ENCODE measurements at regions not wholly inside any gene's neighbourhood (a gene's known extent, or its start where the extent isn't known, plus 50 kb on each side); places are given as distances from the start of the nearest gene placed in this dataset.

DNA sequence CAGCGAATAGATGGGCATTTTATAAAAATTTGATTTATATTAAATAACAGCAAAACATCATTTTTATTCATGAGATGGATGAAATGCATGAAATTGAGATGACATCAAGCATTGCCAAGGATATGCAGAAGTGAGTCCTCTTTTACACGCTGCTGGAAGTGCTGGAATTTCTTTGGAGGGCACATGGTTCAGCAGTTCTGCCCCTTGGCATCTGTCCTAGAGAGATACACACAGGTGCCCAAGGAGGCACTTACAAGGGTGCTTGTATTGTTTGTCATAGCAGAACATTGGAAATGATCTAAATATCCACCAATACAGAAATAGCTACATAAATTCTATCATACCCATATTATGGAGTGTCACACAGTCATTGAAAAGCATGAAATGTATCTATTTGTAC is 441.1 kb upstream of the TMPO start:
- DNase-seq = no peak

DNA sequence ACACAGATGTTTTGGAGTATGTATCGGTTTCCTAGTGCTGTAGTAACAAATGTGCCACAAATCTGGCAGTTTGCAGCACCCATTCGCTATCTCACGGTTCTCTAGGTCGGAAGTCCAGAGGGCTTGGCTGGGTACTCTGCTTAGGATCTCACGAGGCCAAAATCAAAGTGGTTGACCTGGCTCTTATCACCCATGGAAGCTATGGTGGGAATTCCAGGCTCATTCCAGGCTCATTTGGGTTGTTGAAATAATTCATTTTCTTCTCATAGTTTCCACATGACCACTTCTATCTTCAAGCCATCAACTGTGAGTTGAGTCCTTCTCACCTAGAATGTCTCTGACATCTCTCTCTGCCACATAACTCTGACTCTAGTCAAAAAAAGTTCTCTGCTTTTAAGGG is 431.0 kb upstream of the TMPO start:
- DNase-seq = no peak

DNA sequence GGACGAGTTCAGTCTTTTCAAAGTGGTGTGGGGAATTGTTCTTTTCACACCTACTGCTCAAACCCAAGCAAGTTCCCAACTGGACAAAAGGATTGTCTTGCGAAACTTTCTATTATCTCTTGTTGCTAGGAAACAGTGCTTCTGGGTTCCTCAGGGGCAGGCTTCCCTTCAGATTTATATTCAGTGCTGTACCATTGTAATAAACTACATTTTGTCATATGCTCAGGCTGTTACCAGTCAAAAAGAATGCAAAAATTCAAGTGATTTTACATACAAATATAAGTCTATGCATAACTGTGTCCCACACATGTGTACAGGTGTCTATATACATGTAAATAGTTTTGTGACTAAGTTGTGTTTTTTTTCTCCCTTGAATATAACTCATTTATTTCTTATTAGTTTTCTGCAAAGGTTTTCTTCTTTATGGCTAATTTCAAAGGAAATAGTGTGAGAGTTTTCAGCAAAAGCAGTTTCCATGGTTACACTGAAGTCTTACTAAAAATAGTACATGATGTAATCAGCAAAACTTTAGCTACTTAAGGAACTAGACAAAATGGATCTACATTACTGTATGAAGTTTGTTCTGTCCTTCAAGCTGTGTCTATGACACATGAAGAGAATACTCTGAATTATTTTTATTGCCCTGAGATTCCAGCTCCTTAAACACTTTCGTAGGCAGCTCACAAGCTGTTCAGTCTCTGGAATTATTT is 430.2 kb upstream of the TMPO start:
- no peak for DNase-seq

DNA sequence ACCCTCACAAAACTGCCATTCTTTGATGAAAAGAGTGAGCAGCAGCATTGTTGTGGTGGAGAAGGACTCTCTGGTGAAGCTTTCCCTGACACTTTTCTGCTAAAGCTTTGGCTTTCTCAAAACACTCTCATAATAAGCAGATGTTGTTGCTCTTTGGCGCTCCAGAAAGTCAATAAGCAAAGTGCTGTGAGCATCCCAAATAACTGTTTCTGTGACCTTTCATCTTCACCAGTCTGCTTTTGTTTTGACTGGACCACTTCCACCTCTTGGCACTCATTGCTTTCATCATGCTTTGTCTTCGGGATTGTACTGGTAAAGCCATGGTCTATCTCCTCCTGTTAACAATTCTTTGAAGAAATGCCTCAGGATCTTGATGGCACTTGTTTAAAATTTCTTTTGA is 424.7 kb upstream of the TMPO start:
- DNase-seq = no peak

DNA sequence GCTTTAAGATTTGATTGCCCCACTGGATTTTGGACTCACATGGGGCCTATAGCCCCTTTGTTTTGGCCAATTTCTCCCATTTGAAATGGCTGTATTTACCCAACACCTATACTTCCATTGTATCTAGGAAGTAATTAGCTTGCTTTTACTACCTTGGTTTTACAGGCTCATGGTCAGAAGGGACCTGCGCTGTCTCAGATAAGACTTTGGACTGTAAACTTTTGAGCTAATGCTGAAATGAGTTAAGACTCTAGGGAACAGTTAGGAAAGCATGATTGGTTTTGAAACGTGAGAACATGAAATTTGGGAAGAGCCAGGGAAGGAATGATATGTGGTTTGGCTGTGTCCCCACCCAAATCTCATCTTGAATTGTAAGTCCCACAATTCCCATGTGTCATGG is 419.0 kb upstream of the TMPO start:
- no peak for DNase-seq

DNA sequence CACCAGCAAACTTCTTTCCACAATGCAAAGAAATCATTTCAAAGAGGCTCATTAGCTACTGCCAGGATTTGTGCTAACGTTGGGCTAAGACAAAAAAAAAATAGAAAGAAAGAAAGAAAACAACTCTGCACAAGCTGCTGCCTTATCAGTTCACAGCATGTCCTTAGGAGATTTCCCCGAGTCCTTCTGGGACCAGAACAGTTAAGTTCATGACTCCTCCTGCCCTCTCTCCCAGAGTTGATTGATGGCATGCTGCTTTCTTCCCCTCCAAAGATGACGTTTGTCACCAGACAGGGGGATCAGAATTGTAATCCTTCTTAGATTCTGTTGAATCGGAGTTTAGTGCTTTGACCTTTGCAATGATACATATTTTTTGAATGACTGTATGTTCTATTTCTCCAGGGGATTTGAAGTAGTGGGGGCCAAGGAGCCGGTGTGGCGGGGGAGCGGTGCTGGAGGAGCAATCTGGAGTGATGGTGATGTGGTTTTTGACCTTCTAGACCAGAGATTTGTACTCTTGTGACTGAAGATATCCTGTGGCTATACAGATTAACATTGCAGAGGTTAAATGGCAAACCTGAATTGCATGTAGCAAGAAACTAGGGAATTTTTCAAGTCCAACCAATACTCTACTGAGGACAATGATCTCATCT is 409.2 kb upstream of the TMPO start:
- no peak for DNase-seq

DNA sequence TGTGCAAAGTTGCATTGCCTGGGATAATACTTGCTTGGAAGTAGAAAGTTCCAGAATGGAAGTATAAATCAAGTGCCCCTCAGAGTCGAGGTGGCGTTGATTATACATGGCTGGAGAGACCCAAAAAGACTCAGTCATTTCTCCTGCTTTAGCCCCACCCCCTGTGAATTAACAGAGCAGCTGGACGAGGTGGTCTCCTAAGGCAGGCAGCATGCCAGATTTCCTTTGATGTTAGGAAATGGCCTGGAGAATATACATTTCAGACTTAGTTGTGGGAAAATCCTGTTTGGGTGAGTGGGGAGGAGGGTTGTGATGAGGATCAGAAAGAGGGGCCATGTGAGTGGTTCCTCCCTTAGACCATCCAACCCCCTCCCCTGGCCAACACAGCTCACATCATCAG is 406.1 kb upstream of the TMPO start:
- peak; percentile 48 for DNase-seq

DNA sequence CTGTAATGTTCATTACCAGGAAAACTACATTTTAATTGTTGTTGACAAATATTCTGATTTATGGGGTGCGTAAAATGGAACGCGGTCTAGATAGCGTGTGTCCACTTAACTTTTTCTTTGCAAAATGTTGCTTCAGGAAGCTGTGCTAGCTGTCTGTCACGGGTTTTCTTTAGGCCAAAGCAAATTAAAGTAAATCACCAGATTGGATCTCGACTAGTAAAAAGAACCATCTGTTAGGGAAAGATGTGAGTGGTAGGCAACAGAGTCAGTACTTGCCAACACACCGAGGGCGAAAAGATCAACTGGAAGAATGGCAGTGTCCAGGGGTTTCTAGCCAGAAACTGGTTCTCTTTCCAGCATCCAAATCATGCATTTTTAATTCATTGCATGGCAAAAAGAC is 404.9 kb upstream of the TMPO start:
- peak; percentile 84 for DNase-seq

DNA sequence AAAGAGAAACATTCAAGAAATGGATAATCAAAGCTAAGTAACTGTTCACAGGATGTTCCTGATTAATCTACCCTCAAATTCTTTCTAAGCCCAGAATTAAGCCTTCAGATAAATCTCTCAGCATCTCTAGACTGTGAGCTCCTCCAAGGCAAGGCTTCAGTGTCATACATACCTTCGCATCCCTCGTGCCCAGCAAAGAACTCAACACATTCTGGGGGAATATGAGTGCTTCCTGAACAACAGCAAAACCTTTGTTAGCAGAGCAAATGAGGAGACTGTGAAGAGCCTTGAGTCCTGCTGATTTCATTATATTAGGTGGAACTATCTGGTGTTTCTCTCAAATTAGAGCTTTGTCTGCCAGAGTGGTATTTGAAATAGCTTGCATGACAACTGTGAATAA is 401.8 kb upstream of the TMPO start:
- no peak for DNase-seq

DNA sequence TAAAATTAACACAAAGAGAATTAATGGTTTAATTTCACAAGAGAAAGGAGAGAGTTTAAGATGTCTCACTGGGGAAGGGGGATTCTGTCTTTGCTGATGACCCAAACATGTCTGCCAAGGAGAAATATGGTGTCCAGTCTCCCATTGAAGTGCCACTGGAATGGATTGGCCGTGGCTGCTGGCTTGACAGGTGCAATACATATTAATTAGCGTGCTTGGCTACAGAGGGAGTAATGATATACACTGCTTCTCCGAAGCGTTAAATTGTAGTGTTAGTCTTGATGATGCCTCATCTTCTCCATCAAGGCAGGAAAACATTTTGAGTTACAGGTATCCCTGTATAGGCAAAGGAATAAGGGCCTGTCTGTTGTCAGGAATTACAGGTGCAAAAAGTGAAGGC is 393.4 kb upstream of the TMPO start:
- no peak for DNase-seq

DNA sequence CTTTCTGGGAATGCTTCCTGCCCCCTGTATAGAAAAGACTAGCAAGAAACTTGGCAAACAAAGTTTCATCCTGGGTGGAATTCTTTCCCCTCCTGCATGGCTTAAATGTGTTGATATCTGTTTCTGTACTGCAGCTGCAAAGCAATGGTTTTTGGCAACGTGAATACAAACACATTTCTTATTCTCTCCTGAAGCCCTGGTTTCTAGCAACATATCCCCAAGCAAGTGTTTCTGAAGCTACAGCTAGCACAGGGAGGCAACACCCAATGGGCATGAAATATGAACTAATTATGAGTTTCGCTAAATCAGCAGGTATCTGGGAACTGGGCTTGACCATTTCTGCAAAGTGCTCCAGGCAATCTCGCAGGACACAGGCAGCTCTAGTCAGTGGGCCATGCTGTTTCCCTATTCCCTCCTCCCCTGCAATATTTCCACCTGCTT is 392.3 kb upstream of the TMPO start:
- DNase-seq = no peak

DNA sequence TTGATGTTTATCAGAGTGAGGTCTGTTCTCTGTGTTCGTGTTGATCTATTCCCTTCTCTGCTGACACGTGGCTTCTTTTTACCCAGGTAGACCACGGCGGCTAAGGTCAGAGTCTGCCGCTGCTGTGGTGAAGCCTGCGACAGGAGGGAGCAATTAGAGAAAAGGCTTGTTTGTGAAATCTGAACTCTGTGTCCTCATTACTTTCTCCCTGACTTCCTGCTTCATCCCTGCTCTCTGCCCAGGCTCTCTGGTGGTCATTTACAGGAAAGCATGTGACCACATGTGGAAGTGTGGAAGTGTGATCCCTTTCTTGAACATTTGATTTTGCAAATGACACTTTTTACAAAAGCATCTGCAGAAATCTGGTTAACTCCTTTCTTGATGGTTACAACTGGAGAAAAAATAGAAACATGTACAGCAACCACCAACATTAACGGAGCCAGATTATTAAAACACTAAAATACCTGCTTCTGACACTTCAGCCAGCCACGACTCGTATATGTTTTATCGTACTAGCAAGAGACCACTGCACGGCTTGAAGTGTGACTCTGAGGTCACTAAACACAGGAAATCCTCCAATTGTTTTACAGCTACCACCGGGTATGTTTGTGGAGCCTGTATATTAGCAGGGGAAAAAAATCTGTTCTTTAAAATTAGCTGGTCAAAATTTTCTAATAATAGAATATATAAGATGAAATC is 388.6 kb upstream of the TMPO start:
- DNase-seq = no peak

DNA sequence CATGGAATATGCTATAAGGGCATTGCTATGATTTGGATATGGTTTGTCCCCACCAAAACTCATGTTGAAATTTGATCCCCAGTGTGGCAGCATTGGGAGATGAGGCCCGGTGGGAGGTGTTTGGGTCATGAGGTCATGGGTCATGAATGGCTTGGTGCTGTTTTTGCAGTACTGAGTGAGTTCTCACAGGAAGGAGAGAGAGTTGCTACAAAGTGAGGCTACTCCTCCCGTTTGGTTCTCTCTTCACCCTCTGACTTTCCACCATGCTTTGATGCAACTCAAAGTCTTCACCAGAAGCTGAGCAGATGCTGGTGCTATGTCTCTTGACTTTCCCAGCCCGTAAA is 388.1 kb upstream of the TMPO start:
- no peak for DNase-seq

DNA sequence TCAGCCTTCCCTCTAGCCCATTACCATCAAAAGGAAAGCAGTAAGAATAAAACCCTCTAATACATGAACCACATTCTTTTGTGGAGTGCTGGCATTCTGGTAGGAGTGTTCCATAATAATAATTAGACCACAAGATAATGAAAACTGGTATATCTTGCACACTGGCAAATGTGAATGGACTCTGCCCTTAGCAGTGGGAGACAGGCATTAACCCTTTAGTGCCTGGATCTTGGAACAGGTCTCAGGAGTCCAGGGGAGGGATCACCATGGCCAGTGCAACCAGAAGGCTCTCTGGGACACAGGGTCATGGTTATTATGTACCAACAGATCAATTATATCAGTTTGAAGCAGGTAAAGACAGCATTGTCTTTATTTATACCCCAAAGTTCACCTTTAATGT is 387.5 kb upstream of the TMPO start:
- DNase-seq = no peak

DNA sequence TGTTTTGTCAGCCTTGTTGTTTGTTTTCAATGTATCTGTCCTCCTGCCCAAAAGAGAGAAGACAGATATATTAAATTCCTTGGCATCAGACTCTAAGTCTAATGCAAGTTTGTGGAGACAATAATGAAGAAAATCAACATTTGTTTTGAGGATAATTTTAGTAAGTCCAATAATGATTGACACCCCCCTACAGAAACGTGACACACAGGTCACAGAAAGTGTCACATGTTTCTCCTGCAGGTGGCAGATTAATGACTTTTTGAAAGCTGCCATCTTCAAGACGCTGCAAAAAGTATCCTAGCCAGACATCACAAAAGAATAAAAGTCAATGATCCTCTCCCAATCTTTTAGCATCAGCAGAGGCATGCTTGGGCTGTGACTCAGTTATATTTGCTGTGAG is 378.8 kb upstream of the TMPO start:
- no peak for DNase-seq

DNA sequence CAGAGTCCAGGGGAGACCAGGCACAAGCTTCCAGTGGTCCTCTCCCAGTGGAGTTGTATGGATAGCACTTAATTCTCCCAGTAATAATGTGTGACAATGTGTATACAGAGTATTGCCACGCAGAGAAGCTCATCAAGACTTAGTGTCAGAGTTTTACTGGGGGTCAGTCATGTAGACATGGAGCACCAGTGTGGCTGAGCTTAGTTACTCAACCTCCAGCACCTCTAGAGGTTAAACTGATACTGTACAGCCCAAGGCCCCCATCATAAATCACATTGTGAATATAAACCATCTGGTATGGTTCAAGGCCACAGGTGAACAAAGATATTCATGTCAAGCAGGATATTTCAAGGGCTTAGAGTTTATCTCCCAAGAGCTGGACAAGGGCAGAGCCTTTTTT is 378.1 kb upstream of the TMPO start:
- DNase-seq = no peak

DNA sequence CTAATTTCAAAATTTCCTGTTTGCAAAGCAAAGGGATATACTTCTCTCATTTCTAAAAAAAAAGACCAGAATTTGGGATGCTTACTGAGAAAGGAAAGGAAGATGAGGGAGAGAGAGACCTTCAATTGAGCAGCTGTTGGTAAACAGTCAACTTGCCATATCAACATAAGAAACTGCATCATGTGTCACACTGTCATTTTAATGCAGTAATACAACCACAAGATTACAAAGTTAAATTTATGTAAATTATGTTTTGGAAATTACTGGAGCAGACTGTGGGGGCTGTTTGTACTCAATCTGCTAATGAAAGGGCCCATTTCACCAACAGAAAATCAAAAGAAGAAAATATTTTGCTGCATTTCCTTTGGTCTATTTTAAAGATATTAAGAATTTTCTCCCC is 370.4 kb upstream of the TMPO start:
- DNase-seq = no peak

DNA sequence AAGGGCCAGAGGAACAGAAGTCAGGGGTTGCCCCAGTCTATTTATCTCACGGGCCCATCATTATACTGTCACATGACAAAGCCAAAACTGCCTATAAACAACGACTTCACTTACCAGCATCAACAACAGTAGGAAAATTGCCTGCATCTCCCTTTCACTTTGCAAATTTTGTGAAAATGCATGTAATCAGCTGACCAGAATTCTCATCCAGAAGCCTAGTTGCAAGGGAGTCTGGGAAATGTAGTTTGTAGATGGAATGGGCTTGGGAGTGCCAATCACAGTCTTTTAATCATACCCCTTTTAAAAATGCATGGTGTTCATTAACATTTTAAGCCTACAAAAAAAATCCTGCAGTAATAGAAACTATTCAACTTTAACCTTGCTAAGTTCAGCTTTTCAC is 369.3 kb upstream of the TMPO start:
- DNase-seq = no peak

DNA sequence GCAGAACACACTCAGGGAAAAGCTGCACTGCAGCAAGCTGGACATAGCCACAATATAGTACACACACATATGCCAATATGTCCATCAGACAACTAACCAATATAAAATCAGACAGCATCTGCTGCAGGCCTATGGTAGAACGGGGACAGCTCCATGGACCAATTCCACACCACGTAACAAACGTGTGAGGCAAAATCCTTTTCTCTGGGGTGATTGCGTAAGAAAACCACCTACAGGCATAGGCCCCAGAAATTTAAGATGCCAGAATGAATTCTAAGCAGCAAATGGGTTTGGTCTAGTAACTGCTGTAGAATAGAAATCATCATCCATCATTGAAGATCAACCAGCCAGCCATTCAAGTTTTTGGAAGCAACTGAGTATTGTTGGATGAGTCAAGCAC is 368.9 kb upstream of the TMPO start:
- DNase-seq = no peak

DNA sequence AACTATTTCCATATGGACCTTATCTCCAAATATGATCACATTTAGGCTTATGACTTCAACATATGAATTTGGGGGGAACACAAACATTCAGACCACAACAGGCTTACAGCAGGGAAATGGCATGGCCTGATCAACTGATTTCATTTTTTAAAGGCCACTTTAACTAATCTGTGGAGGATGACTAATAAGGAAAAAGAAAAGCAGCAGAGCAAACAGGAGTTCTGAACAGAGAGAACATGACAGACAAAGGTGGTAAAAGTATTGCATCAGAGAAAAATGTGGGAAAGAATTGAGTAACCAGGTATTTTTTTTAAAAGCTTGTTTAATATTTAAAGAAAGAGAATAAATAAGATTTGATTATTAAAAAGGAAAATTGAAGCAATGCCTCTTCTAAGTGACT is 366.1 kb upstream of the TMPO start:
- no peak for DNase-seq

DNA sequence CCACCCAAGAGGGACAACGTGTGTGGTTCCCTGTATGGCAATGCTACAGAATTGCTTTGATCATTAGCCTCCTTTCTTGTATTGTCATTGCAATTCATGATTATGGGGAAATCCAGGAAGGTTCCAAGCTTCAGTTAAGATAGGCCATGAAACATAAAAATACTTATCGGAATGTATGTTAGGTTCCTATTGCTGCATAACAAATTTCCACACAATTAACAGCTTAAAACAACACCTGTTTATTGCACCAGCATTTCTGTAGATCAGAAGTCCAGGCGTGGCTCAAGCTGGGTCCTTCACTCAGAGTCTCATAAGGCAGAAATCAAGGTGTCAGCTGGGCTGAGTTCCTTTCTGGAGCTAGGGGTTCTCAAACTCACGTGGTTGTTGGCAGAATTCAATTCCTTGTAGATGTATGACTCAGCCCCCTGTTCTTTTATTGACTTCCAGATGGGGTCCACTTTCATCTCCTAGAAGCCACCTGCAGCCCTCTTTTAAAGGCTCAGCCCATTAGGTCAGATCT is 365.6 kb upstream of the TMPO start:
- DNase-seq = no peak

DNA sequence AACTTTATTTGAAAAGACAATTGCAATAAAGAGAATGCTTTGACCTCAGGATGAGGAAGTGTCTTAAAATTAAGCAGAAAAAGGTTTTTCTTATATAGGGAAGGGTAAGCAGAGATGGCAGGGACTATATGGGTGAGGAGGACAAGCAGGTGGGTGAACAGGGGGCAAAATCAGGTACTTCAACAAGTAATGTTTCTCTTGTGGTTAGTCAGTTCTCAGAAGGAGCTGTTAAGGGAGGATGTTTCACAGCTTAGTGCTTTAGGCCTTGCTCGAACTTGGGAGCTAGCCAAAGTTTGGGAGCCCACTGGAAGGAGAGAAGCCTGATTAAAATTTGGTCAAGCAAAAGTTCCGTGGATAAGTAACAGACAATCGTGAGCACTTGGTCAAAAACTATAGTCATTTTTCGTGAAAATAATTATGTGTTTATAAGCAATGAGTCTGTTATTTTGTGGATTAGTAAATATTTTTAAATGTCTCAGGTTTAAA is 364.2 kb upstream of the TMPO start:
- no peak for DNase-seq

DNA sequence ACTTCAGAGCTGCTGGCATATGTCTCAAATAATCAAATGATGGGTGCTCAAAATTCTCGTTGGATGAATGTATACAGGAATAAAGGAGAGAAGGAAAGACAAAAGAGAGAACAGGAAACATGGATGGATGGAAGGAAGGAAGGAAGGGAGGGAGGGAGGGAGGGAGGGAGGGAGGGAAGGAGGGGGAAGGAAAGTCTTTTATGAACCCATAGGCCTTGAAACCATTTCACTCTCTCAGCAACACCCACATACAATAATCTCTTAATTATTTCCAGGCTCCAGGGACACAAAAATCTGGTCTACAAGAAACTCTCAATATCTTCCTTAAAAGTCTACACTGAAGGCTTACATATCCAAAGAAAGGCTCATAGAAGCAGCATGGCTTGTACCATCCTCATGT is 363.4 kb upstream of the TMPO start:
- DNase-seq = no peak

DNA sequence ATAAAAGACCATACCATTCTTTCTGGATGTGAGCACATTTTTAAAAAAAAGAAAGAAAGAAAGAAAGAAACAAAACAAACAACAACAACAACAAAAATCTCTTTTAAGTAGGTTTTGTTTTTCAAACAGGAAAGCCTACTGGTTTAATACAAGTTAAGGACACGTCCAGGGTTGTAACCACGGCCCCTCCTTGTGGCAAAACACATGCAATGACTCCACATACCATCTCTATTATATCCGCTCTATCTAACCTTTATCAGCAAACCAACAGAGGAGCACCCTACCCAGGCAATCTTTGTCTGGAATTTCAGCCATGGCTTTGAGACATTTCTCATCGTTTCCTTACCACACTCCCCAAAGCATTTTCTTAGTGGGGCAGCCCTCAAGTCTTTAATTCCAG is 360.5 kb upstream of the TMPO start:
- peak; percentile 7 for DNase-seq
